ENCODE measurements at regions not wholly inside any gene's neighbourhood (a gene's known extent, or its start where the extent isn't known, plus 50 kb on each side); places are given as distances from the start of the nearest gene placed in this dataset.
"Not testable (repeated sequence)": the region's sequence is repeated elsewhere in the genome, so short reads cannot be mapped to it uniquely, and the experiment has no call there.

DNA sequence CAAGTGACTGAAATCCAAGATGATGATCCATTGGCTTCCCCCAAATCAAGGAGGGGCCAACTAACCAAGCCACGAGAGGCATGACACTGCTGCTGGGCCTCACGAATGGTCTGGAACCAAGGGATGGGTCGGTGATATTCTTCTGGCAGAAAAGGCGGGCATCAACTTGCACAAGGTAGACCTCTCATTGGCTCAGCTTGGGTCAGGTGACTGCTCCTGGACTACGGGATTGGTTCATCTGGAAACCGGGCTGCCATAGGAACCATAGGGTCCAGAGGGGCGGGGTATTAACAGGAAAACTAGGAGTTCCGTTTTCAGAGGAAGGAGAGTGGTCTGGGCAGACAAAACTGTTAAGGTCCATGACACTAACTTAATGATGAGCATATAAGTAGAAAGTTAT is 100.9 kb downstream of the TFAP2C start:
- no peak for DNase-seq

- no peak for DNase-seq
Observed at GRCh38 chr20:56730996-56731395, 101.9 kb downstream of the TFAP2C start.

DNA sequence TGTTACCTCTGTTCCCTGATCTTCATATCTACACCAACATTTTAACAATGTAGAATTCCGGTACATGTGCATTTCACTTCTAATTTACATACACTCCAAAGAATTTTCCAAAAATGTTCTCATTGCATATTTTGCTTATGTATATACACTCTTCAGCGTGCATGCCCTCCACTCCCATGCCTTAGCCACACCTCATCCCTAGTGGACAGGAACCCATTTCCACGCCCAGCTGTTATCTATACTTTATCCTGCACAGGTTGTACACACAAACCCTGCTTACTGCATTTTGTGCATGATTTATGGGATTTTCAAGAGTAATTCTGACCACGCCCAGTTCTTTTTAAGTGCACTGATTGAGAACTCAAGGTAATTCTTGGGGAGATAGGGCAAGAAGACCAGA is 102.4 kb downstream of the TFAP2C start:
- DNase-seq, result no peak

GRCh38 chr20:56733967-56734366 is 104.9 kb downstream of the TFAP2C start:
- no peak for DNase-seq

DNA sequence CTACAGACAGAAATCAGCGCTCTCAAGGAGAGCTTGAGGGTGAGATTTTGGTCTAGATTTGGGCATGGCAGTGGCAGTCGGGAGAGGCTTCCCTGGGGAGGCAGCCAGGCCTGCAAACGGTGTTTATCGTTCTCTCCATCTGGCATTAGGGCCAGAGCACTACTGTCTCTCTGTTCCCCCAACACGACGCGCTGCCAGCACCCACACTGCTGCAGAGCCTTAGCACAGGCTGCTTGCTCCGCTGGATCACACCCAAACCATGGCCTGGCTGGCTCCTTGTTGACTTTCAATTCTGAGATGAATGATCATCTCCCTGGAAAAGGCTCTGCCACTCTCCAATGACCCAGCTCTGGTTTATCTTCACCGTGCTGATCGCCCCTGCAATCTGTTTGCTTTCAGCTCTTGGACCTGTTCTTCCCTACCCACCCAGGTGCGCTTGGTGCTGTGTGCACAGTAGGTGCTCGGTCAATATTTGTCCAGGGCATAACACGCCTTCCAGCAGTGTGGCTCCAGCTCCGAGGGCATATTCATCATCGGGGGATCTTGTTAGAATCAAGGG is 106.1 kb downstream of the TFAP2C start:
- no peak for DNase-seq

DNA sequence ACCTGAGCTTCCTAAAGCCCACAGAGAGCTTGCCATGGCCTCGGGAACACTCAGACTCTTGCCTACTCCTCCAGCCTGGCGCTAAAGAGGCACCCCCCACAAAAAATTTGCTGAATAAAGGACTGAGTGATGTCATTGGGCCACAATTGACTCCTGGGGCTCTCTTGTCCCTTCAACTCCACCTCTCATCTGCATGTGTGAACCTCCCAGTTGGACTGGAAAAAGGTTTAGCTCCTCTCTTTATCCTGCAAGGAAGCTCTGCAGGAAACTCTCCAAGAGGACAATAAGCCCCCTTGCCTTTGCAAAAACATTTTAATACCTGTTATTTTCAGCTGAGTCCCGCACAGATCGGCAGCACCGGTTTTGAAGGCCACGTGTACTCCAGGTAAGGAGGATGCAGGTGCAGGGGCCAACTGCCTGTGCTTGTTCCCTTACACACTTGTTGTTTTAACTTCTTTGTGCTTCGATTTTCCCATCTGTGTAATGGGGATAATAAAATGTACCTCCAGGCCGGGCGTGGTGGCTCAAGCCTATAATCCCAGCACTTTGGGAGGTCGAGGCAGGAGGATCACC is 107.3 kb downstream of the TFAP2C start:
- no peak for DNase-seq

DNA sequence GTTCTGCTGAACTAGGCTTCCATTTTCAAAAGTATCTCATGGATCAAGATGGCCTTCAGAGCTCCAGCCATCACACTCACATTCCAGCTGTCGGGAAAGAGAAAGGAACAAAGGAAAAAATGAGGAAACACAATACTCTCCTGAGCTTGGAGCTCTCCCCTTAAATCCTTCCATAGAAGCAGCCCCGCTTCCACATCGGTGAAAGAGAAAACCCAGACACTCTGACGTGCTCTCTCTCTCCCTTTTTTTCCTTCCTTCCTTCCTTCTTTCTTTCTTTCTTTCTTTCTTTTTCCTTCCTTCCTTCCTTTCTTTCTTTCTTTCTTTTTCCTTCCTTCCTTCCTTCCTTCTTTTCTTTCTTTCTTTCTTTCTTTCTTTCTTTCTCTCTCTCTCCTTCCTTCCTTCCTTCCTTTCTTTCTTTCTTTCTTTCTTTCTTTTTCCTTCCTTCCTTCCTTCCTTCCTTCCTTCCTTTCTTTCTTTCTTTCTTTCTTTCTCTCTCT is 115.3 kb downstream of the TFAP2C start:
- DNase-seq, result not testable (repeated sequence)

DNA sequence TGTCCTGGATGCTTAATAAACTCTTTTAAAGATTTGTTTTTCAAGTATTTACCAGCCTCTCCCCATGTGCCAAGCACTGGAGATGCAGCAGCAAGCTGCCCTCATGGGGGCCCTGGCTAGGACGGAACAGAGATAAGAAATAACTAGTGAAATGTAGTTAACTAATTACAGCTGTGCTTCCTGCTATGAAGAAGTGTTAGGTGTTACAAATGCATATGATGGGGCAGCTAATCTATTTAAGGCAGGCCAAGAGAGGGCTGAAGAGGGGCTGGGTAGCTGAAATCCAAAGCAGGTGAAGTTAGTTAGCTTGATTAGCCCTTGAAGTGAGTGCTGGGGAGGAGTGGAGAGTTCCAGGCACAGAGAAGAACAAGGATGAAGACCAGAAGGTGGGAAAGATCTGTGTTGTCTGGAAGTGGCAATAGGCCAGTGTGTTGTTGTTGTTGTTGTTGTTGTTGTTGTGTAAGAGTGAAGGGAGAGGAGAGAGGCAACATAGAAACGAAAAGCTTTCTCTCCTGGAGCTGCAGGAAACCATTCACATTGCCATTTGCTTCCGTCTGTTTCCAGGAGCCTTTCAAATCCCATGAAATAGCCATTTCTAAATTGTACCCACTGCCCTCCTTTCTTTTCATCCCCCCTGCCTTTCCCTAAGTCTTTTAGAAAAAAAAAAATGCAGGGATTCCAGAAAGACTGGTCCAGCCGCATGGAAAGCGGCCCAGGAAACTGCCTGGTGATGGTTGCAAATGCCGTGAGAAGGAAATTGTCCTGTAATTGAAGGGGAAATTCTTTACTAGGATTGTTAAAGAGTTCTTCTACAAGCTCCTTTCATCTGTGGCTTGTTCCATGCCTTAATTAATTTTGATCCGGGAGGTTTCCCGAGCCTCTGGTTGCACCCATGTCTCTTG is 119.6 kb downstream of the TFAP2C start:
- DNase-seq, result no peak

- no peak for DNase-seq
Observed at GRCh38 chr20:56750430-56750829, 121.3 kb downstream of the TFAP2C start.

GRCh38 chr20:56752274-56752673 is 123.2 kb downstream of the TFAP2C start:
- no peak for DNase-seq

GRCh38 chr20:56755201-56755600 is 126.1 kb downstream of the TFAP2C start:
- no peak for DNase-seq

DNA sequence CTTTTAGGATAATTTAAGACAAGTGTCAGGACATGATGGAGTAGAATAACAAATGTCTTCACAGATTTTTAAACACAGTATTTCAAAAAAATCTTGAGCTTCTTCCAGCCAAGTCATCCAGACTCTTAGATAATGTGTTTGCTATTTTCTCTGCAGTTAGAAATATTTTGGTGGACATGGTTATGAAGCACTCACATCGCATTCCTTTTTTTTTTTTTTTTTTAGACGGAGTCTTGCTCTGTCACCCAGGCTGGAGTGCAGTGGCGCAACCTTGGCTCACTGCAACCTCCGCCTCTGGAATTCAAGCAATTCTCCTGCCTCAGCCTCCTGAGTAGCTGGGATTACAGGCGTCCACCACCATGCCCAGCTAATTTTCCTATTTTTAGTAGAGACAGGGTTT is 127.6 kb downstream of the TFAP2C start:
- not testable (repeated sequence) for DNase-seq

DNA sequence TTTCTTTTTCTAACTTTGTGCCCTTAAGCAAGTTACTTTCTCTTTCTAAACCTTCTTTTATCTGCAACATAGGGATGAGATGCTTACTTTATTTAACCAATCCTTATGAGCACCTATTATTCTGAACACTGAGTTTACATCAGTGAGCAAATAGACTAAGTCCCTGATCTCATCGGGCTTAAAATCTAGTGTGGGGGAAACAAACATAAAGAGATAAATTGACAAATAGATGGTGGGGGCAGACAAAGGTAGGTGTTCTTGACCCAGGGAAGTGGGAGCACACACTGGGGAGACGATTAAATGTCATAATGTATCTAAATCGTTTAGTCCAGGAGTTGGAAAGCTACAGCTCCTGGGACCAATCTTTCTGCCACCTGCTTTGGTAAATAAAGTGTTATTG is 129.6 kb downstream of the TFAP2C start:
- DNase-seq, result no peak

- no peak for DNase-seq
Observed at GRCh38 chr20:56759741-56760278, 130.7 kb downstream of the TFAP2C start.

DNA sequence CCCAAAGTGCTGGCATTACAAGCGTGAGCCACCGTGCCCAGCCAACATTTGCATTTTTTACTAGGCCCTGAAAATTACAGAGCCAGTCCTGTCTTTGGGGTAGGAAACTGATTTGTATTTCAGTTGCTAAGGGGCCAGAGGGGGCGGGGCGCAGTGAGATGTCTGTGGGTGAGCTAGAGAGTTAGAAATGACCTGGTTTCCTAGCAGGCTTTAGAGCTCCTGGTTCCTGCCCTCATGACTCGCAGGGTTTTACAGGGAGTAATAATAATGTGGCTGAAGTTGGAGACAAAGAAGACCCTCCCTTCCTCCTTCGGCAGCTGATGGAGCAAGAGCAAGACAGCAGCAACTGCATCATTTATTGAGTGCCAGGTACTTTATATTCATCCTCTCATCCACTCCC is 131.5 kb downstream of the TFAP2C start:
- no peak for DNase-seq

- no peak for DNase-seq
Observed at GRCh38 chr20:56761393-56761792, 132.3 kb downstream of the TFAP2C start.

DNA sequence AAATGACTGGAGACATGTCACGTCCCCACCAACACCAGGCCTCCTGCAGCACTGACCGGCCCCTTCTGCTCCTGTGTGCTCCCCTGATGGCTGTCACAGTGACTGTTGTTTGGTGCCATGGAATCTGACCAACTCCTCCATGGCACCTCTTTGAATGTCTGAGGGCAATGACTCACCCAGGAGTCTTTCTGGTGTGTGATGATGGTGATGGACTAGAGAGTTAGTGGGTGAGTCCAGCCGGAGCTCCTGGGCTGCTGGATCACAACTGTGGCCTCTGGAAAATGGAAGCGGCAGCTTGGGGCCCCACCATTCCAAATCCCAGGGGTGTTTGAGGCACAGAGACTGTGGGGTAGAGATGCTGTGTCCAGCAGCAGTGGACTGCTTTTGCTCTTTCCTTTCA is 133.3 kb downstream of the TFAP2C start:
- no peak for DNase-seq

- no peak for DNase-seq
Observed at GRCh38 chr20:56762829-56763228, 133.7 kb downstream of the TFAP2C start.

DNA sequence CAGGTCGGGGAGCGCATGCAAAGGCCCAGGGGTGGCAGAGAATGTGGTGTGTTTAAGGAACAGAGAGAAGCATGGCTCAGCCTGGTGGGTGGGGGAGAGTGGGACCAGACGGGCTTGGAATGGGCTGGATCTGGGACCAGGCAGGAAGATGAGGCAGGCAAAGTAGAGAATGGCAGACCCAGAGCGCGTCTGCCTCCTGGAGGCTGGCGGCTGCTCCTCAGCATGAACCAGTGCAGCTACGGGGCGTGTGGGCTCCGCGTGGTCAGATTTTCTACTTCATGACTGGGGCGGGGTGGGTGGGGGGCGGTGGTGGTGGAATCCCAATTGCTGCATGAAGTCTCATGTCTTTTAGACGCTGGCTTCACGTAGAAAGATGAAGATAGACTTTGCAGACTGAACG is 135.6 kb downstream of the TFAP2C start:
- DNase-seq, result no peak

DNA sequence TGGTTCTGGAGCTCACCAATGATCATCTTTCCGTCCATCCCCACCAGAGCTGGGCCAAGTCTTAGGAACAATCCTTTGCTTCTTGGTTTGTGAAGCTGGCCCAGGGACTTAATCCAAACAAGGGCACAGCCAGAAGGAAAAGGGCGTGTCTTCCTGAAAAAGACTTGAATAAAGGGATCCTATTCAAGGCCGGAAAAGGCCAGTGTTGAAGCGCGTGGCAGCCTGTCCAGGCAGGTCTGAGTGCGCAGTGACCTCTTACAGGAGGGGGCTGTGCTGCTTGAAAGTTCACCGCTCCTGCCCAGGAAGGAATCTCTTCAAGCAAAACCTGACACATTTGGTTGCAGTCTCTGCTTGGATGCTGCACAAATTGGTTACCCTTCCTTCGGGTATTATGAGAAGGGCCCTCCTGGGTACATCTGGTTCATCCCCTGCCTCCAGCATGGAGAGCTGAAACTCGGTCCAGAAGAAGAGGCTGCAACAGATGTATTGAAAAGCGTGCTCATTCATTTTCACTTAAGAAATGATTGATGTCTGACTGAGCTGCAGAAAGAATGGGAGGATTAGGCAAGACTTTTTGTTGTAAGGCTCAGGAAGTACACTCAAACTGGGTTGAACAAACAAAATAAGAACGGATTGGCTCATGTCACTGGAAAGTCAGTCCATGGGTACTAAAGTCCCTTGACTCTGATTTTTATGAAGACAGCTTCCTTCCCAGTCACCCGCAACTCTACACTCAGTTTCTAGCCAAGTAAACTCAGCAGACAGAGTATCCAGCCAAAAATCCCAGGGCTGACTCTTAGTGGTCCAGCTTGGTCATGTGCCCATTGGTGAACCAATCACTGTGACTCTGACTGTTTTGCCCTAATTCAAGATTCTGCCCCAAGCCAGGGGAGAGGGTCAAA is 136.3 kb downstream of the TFAP2C start:
- DNase-seq, result no peak

DNA sequence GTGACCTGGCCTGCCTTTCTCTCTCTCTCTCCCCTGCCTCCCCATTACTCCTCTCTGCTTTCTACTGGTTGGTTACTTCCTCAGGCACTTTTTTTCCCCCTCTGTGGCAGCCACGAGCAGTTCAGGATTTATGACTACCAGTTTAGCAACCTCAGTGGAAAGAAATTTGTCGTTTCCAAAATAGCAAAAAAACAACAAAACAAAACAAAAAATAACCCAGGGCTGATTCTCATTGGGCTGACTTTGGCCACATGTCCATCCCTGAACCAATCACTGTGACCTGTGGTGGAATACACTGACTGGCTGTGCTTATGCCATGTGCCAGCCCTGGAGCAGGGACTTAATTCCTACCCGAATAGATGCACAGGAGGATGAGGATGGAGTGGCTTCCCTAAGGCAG is 137.4 kb downstream of the TFAP2C start:
- DNase-seq, result no peak

DNA sequence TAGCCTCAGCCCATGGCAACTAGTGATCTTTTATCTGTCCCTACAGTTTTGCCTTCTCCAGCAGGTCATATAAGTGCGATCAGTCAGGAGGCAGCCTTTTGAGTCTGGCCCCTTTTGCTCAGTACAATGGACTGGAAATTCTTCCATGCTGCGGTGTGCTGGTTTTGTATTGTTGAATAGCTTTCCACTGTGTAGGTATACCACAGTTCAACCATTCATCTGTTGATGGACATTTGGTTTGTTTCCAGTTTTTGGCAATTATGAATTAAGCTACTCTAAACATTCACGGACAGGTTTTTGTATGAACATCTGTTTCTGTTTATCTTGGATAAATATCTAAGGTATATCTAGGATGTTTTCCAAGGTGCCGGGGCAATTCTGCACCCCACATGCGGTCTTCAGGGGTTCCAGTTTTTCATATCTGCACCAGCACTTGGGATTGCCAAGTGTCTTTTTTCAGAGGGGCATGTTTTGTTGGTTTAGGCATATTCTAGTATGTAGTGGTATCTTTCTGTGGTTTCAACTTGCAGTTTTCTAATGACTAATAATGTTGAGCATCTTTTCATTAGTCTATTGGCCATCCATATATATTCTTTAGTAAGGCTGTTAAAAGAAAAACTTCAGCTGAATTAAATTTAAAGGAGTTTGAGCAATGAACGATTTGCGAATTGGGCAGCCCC is 141.0 kb downstream of the TFAP2C start:
- no peak for DNase-seq
